ENCODE measurements at regions not wholly inside any gene's neighbourhood (a gene's known extent, or its start where the extent isn't known, plus 50 kb on each side); places are given as distances from the start of the nearest gene placed in this dataset.
"Not testable (repeated sequence)": the region's sequence is repeated elsewhere in the genome, so short reads cannot be mapped to it uniquely, and the experiment has no call there.

DNA sequence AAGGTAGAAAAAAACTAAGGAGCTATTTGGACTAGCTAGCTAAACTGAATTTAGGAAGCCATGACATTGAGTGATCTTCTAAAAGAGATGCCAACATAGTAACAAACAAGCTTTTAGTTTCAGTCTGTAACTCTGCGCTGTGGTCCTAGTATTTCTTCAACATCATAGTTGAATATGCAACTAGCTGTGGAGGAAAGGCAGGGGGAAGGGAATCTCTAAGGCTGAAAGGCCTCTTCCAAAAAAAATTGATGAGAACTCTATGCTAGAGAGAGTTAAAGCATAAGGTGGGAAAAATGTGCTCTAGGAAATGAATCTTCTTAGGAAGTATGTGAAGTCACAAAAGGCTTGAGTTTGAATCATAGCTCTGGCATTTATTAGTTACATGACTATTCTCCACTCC lies 120.2 kb downstream of the NBPF8 start:
- POLR2A ChIA-PET; CTCF ChIA-PET; H3K4me3 ChIP-seq (ENCODE audit: low read depth, low read length): not testable (repeated sequence)
- DNase-seq (ENCODE audit: low read depth, low spot score): peak; percentile 38

- DNase-seq (ENCODE audit: low read depth, low spot score); H3K4me3 ChIP-seq (ENCODE audit: low read depth, low read length); CTCF ChIA-PET; POLR2A ChIA-PET: not testable (repeated sequence)
Measured at GRCh38 chr1:120541394-120541793, 126.6 kb downstream of the NBPF8 start.

- POLR2A ChIA-PET, CTCF ChIA-PET: not testable (repeated sequence)
Measured at GRCh38 chr1:120542365-120542764, 127.5 kb downstream of the NBPF8 start.

DNA sequence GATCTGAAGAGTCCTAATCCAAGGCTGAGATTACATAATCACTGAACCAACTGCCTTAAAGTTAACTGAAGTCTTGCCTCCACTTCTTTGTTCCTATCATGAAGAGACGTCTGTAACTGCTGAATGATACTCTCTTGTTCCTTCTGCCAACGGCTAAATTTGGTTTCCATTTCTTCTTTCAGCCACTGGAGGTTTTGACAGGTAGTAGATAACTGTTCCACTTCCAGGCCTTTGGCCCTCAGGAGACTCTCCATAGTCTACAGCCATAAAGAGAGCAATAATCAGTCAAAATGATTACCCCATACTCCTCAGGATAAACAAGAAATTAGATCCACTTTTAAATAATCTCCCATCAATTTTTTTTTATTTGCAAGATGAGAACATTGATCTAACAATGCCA lies 128.1 kb downstream of the NBPF8 start:
- DNase-seq (ENCODE audit: low read depth, low spot score); H3K4me3 ChIP-seq (ENCODE audit: low read depth, low read length); CTCF ChIA-PET; POLR2A ChIA-PET: not testable (repeated sequence)

More at GRCh38 chr1:120542365-120542764, 127.5 kb downstream of the NBPF8 start:
- DNase-seq (ENCODE audit: low read depth, low spot score); H3K4me3 ChIP-seq (ENCODE audit: low read depth, low read length): not testable (repeated sequence)

DNA sequence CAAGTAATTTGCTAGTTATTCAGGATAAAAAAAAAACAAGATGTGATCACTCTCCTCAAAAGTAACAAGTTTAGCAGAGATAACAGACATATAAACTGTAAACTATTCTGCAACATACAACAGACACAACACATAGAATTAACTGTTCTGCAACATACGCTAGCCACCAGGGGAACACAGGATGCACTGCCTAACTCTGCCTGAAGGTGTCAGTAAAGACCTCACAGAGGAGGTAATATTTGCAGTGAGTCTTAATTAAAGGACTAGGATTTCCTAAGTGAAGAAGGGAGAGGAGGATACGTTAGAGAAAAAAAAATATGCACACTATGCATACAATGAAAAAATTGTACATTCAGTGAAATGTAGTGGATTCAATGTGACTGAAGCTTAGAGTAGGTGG lies 129.6 kb downstream of the NBPF8 start:
- DNase-seq (ENCODE audit: low read depth, low spot score); POLR2A ChIA-PET; CTCF ChIA-PET; H3K4me3 ChIP-seq (ENCODE audit: low read depth, low read length): not testable (repeated sequence)
- TF ChIP-seq, protein P1, sequence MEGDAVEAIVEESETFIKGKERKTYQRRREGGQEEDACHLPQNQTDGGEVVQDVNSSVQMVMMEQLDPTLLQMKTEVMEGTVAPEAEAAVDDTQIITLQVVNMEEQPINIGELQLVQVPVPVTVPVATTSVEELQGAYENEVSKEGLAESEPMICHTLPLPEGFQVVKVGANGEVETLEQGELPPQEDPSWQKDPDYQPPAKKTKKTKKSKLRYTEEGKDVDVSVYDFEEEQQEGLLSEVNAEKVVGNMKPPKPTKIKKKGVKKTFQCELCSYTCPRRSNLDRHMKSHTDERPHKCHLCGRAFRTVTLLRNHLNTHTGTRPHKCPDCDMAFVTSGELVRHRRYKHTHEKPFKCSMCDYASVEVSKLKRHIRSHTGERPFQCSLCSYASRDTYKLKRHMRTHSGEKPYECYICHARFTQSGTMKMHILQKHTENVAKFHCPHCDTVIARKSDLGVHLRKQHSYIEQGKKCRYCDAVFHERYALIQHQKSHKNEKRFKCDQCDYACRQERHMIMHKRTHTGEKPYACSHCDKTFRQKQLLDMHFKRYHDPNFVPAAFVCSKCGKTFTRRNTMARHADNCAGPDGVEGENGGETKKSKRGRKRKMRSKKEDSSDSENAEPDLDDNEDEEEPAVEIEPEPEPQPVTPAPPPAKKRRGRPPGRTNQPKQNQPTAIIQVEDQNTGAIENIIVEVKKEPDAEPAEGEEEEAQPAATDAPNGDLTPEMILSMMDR (IDR thresholded peaks at IDR 0.05; ENCODE audit: insufficient read depth, low read length, missing control alignments): peak; percentile 24

DNA sequence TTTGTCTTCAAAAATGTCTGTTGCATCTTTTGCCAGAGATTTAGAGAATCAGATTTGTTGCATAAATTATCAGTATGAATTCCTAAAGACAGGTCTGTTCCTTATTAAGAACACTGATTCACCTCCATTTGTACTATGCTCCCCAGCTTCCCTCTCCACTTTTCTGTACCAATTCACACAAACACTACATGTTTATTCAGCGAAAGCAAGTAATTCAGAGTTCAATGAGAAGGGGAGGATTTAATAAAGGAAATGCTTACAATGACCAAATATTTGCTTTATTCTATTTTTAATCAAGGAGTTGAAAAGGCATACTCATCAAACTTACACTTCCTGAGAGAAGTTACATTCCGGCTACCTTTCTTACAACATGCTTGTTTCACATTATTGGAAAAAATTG lies 135.5 kb downstream of the NBPF8 start:
- H3K4me3 ChIP-seq (ENCODE audit: low read depth, low read length); POLR2A ChIA-PET; DNase-seq (ENCODE audit: low read depth, low spot score); CTCF ChIA-PET: not testable (repeated sequence)

DNA sequence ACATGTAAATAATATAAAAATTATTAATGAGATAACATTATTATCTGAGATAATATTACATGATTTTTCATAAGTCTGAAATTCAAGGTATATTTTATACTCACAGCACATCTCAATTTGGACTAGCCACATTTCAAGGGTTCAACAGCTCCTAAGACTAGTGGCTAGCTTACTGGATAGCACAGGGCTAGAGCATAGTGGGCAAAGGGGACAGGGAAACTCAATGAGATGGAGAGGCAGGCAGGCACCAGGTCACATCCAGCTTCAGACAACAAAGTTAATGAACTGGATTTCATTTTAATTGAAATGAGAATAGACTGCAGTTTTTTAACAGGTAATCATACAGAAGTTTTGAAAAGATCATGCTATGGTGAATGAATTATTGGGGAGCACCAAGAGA lies 137.4 kb downstream of the NBPF8 start:
- CTCF ChIA-PET; H3K4me3 ChIP-seq (ENCODE audit: low read depth, low read length); POLR2A ChIA-PET; DNase-seq (ENCODE audit: low read depth, low spot score): not testable (repeated sequence)

- CTCF ChIA-PET; POLR2A ChIA-PET; DNase-seq (ENCODE audit: low read depth, low spot score): not testable (repeated sequence)
Measured at GRCh38 chr1:120557605-120558302, 142.9 kb downstream of the NBPF8 start.

GRCh38 chr1:120558303-120559060 lies 143.6 kb downstream of the NBPF8 start:
- POLR2A ChIA-PET; DNase-seq (ENCODE audit: low read depth, low spot score); CTCF ChIA-PET: not testable (repeated sequence)
- H3K4me3 ChIP-seq (ENCODE audit: low read depth, low read length): peak overlapping the region; percentile 62

More at GRCh38 chr1:120557605-120558302, 142.9 kb downstream of the NBPF8 start:
- H3K4me3 ChIP-seq (ENCODE audit: low read depth, low read length): peak overlapping the region; percentile 61

DNA sequence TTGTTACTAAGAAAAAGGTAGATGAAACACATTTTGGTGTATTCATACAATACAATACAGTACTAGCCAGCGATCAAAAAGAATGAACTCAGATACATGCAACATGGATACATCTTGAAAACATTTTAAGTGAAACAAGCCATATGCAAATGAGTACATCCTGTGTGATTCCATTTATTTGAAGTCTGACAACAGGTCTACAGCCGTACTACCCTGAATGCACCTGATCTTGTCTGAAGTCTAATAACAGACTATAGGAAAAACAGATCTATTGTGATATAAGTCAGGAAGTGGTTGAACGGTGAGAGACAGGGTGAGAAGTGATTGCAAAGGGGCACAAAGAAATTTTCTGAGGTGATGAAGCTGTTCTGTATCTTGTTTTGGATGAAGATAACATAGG lies 146.9 kb downstream of the NBPF8 start:
- DNase-seq (ENCODE audit: low read depth, low spot score); CTCF ChIA-PET; POLR2A ChIA-PET; H3K4me3 ChIP-seq (ENCODE audit: low read depth, low read length): not testable (repeated sequence)

DNA sequence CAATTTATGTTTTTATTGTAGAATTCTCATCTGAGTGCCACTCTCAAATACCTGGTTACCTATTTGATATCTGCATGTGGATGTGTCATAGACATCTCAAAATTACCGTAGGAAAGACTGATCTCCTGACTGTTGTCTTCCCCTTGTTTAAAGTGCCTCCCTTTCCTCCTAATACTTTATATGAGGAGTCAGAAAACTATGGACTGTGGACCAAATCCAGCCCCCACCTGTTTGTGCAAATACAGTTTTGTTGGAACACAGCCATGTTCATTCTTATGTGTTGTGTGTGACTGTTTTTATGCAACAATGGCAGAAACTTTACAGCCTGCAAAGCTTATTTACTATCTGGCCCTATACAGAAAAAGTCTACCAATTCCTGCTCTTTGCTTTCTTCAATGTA lies 150.6 kb downstream of the NBPF8 start:
- CTCF ChIA-PET; H3K4me3 ChIP-seq (ENCODE audit: low read depth, low read length); DNase-seq (ENCODE audit: low read depth, low spot score); POLR2A ChIA-PET: not testable (repeated sequence)

DNA sequence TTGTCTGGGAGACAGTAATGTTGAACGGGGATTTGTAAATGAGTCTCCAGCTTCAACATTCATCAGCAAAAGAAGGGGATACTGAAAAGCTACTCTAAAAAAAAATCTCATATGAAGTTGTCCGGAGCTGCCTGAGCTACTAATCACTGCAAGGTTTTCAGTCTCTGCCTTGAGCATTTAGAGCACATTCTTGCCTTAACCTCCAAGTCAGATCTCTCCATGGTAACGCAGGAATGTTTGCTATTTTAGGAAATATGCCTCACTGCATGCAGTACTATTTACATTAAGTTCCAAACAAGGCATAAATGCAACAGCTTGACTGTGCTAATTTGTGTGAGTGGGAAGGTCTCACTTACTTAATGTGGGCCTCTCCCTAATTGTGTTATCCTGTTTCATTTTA lies 152.8 kb downstream of the NBPF8 start:
- CTCF ChIA-PET; POLR2A ChIA-PET; H3K4me3 ChIP-seq (ENCODE audit: low read depth, low read length); DNase-seq (ENCODE audit: low read depth, low spot score): not testable (repeated sequence)

DNA sequence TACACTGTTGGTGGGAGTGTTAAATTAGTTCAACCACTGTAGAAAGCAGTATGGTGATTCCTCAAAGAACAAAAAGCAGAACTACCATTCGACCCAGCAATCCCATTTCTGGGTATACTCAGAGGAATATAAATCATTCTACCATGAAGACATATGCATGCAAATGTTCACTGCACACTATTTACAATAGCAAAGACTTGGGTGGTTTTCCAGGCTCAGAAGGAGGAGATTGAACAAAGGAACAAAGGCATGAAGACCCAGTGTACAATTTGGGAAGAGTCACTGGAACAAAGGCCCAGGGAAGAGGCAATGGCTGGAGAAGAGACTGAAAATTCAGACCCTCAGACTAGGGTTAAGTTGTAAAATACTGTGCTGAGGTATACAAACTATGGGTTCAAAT lies 148.5 kb upstream of the NBPF26 start:
- CTCF ChIA-PET; DNase-seq (ENCODE audit: low read depth, low spot score); H3K4me3 ChIP-seq (ENCODE audit: low read depth, low read length); POLR2A ChIA-PET: not testable (repeated sequence)

DNA sequence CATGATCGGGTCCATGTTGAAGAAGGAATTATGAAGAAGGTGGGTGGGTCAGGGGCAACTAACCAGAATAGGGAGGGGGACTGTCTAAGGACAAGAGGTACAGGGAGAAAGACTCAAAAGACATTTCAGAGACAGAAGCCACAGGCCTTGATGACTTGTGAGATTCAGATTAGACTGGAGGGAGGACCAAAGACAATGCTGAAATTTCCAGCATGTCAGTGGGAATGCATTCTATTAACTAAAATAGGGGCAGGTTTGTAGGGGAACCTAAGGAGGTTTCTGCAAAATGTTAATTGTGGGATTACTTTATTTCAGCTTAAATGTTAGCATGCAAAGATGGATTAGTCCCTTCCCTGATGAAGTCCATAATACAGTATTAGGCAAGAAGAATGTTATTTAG lies 141.6 kb upstream of the NBPF26 start:
- POLR2A ChIA-PET; CTCF ChIA-PET; DNase-seq (ENCODE audit: low read depth, low spot score); H3K4me3 ChIP-seq (ENCODE audit: low read depth, low read length): not testable (repeated sequence)

- DNase-seq (ENCODE audit: low read depth, low spot score); H3K4me3 ChIP-seq (ENCODE audit: low read depth, low read length); CTCF ChIA-PET; POLR2A ChIA-PET: not testable (repeated sequence)
Measured at GRCh38 chr1:120586053-120586452, 137.7 kb upstream of the NBPF26 start.

DNA sequence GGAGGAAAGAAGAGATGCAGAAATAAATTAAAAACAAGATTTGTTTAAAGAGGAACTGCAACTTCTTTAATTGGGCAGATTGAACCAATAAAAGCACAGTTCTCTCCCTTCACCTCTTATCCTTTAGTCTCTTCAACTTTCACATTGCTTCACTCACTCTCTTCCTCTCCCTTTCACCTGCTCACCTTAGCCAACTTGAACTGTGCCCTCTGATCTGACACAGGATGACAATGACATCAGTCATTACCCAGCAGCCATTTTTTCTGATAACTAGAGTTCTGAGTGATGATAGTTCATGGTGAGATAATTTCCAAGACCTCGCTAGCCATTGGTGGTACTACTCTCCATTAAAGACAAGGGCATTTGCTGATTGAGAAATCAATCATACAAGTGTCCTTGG lies 134.9 kb upstream of the NBPF26 start:
- CTCF ChIA-PET; DNase-seq (ENCODE audit: low read depth, low spot score); POLR2A ChIA-PET; H3K4me3 ChIP-seq (ENCODE audit: low read depth, low read length): not testable (repeated sequence)
